CD4-positive, alpha-beta T cell treated with Interleukin-17A for 1 hour (primary cell): ENCODE measurements at regions not wholly inside any gene's neighbourhood (a gene's known extent, or its start where the extent isn't known, plus 50 kb on each side); places are given as distances from the start of the nearest gene placed in this dataset.

Experiments used
- DNase-seq: peaks from one replicate; pipeline ENCODE4 v3.0.0-alpha.2; 2020

GRCh38 chr17:62880120-62880519 lies 72.0 kb upstream of the MARCHF10 start:
- DNase-seq, result no peak

GRCh38 chr17:62876673-62877405 lies 68.7 kb upstream of the MARCHF10 start:
- no peak for DNase-seq

DNA sequence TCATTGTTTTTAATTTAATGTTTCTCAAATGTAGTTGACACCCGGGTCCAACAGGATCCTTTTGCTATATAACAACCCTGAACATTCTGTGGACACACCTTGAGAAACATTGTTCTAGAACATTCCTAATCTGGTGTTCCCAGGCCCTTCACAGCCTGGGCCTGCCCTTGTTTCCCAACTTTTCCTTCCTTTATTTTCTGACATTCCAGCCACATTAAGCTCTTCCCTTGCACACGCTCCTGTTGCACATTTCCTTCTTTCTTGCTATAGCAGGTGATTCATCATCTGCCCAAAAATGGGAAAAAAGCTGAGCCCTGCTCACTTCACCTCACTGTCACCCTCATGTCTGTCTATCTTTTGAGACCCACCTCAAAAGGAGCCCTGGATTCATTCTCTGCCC lies 67.9 kb upstream of the MARCHF10 start:
- DNase-seq, result no peak

DNA sequence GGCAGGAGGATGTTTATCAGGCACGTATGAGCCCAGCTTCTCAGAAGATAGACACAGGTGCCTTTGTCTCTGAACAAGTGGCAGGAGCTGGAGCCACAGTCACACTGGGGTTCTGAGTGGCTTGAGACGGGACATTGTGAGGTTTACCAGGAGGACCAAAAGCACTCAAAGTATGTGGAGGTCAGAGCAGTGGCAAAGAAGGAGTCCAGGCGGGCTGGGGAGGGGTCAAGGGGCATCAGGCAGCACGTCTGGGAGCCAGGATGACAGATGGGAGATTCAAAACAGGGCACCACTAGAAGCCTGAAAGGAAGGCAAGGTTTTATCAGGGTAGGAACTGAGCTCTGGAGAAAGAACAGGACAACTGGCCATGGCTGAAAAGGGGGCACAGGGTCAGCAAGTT lies 67.2 kb upstream of the MARCHF10 start:
- DNase-seq, result no peak

DNA sequence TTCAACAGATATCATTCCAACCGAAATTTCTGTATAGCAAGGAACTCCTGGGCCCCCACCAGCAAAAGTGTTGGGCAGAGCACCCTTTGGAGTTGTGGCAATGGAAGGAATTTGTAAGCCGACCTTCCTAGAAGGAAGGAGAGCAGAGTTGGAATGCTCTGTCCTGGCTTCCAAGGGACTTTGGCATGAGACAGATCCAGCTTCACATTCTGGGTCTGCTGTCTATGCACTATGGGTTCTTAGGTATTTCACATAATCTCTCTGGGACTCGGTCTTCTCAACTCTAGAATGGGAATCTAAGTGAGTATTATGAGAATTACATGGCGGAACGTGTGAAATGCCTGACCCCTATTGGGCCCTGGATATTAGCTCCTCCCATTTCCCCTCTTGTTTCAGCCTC lies 63.2 kb upstream of the MARCHF10 start:
- DNase-seq, result no peak

GRCh38 chr17:62870552-62870971 lies 62.4 kb upstream of the MARCHF10 start:
- no peak for DNase-seq

DNA sequence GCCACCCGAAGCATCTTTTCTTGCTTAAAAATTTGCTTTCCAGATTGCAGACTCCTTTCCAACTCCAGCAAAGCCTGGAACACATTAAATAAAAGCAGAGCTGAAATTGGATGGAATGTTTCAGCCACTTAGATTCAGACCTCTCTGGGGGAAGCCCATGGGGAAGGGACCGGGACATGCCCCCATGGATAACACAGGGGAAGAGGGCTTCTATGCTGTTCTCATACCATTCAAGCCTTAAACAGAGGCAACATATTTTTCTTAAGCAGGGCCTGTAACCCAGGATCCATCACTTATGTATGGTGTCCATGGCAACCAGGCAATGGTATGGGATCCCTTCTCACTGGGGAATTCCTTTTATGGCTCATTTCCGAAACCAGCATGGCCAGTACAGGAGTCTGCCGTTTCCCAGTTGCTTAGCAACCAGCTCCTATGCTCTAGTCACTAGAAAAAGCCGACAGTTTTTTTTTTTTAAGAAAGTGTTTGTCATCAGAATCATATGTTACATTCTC lies 62.0 kb upstream of the MARCHF10 start:
- no peak for DNase-seq

DNA sequence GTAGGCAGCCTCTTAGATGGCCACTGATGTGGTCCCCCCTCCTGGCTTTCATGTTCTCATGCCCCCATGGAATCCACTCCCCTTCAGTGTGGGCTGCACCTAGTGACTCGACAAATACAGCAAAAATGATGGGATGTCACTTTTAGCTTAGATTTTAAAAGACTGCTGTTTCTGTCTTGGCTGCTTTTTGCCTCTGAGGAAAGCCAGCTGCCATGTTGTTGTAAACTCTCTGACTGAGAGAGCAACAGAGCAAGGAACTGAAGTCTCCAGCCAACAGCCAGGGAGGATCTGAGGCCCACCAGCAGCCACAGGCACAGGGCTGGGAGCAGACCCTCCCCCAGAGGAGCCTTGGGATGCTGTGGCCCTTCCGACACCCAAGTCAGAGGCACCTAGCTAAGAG lies 60.6 kb upstream of the MARCHF10 start:
- DNase-seq, result no peak

- DNase-seq, result no peak
Observed at GRCh38 chr17:62868008-62868407, 59.9 kb upstream of the MARCHF10 start.

DNA sequence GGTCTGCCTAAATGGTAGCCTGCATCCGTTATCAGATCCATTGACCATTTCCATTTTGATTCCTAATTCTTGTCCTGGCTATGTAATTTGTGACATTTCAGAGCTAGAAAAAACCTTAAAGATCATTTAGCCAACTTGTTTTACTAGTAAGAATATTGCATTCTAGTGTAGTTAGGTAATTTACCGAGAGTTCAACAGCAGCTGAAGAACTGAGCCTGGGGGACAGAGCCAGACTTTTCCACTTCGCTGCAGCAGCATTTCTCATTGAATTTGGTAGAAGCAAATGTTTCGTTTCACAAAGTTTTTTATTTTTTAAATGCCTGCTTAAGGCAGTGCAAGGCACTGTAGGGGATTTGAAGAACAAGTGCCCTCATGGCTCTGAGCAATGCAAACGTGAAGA lies 59.2 kb upstream of the MARCHF10 start:
- no peak for DNase-seq

DNA sequence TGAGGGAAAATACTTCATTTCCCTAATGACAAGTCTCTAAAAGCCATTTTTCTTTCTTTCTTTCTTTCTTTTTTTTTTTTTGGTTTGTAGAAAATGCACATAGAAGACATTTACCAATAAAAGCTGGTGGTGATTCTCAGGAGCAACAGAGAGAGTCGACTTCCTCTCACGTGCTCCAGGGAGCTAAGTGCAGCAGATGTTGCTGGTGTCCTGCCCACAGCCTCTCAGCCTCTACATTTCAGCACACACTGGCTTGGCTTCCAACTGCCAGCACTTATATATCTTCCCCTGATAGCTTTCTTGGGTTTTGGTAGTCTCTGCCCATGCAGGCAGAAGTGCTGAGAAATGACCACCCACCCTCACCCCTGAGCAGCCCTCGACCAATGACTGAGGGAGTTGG lies 58.4 kb upstream of the MARCHF10 start:
- no peak for DNase-seq

DNA sequence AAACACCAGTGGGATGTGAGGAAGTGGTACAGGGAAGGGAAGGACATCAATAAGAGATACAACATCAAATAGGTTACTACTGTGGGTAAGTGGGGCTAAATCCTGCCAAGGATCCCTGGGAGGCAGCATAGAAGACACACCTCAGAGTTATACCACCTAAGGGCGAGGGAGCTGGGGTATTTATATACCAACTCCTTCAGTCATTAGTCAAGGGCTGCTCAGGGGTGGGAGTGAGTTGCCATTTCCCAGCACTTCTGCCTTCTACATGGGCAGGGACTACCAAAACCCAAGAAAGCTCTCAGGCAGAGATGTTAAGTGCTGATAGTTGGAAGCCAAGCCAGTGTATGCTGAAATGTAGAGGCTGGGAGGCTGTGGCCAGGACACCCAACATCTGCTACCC lies 57.5 kb upstream of the MARCHF10 start:
- DNase-seq, result no peak

GRCh38 chr17:62862251-62862650 lies 54.1 kb upstream of the MARCHF10 start:
- DNase-seq, result no peak

DNA sequence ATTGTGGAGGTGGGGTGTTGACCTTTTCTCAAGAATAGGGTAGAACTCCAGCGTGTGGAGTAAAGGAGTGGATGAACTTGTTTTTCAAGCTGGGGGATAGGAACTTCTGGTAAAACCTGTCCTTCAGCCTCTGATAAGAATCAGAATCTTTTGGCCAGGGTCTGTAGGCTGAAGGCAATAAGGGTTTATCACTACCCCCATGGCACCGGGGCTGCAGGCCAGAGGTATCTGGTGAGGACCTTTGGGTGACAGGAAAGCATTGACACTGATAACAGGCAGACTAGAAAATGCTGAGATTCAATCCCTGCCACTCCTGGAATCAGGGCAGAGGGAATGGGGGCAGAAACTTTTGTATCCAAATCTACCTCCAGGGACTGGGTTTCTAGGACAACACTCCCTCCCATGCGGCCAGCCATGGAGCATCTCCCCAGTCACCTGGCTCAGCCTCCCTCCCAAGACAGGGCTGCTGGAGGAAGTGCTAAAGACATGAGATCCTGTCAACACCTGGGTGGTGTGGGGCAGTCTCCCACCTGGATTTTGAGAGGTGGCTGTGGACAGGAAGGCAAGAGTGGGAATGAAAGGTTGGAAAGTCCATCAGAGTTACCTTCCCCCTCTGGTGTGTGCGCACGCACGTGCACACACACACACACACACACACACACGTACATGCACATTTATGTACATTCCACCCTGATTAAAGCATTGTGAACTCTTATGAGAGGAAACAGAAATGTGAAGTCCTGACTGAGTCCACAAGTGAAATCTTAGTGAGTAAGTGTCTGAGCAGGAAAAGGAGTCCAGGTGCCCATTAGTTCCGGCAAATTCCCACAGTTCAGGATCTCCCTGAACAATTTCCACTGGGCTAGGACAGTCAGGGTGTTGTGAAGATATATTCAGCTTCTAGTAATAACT lies 53.1 kb upstream of the MARCHF10 start:
- DNase-seq, result no peak

- DNase-seq, result no peak
Observed at GRCh38 chr17:62859146-62859545, 51.0 kb upstream of the MARCHF10 start.
